ENCODE measurements at regions not wholly inside any gene's neighbourhood (a gene's known extent, or its start where the extent isn't known, plus 50 kb on each side); places are given as distances from the start of the nearest gene placed in this dataset.

- no peak overlapping the region for H3K27ac ChIP-seq
- no peak for ATAC-seq (ENCODE audit: insufficient number of reproducible peaks, low FRiP score, low read depth)
- no peaks in the 10 kb centered on the region for H3K4me1 ChIP-seq (ENCODE audit: control insufficient read depth in 1 of 2, low read depth in 2 of 2)
- no peak overlapping the region for H3K4me3 ChIP-seq
- no peaks in the 10 kb centered on the region for H3K36me3 ChIP-seq
- H3K9me3 ChIP-seq, result no peaks in the 10 kb centered on the region
- no peak for TF ChIP-seq CTCF (IDR thresholded peaks at IDR 0.05)
- DNase-seq (ENCODE audit: low spot score), result no peak
- H3K27me3 ChIP-seq (replicated peaks; ENCODE audit: insufficient read depth), result no peaks in the 10 kb centered on the region
Measured at GRCh38 chr18:76208678-76209306, 286.2 kb downstream of the ZNF516 start.

- Histone ChIP-seq H3K27me3 (replicated peaks; ENCODE audit: insufficient read depth) (no peaks in the 10 kb centered on the region), H3K27ac (no peak overlapping the region), H3K36me3 (no peaks in the 10 kb centered on the region), H3K4me3 (no peak overlapping the region), H3K4me1 (ENCODE audit: control insufficient read depth in 1 of 2, low read depth in 2 of 2) (no peaks in the 10 kb centered on the region), H3K9me3 (no peaks in the 10 kb centered on the region)
- TF ChIP-seq CTCF (IDR thresholded peaks at IDR 0.05), result no peak
- ATAC-seq (ENCODE audit: insufficient number of reproducible peaks, low FRiP score, low read depth), result no peak
- DNase-seq (ENCODE audit: low spot score), result no peak
Measured at GRCh38 chr18:76205906-76206305, 289.1 kb downstream of the ZNF516 start.

GRCh38 chr18:76203552-76203951, 291.5 kb downstream of the ZNF516 start:
- H3K27me3 ChIP-seq (replicated peaks; ENCODE audit: insufficient read depth), result no peaks in the 10 kb centered on the region
- ATAC-seq (ENCODE audit: insufficient number of reproducible peaks, low FRiP score, low read depth) (no peak), DNase-seq (ENCODE audit: low spot score) (no peak)
- TF ChIP-seq CTCF (IDR thresholded peaks at IDR 0.05), result no peak
- H3K4me1 ChIP-seq (ENCODE audit: control insufficient read depth in 1 of 2, low read depth in 2 of 2), result no peaks in the 10 kb centered on the region
- H3K36me3 ChIP-seq, result no peaks in the 10 kb centered on the region
- H3K9me3 ChIP-seq, result no peaks in the 10 kb centered on the region
- no peak overlapping the region for H3K4me3 ChIP-seq
- H3K27ac ChIP-seq, result no peak overlapping the region

- no peaks in the 10 kb centered on the region for H3K4me1 ChIP-seq (ENCODE audit: control insufficient read depth in 1 of 2, low read depth in 2 of 2)
- no peaks in the 10 kb centered on the region for H3K36me3 ChIP-seq
- H3K27ac ChIP-seq, result no peak overlapping the region
- no peak for TF ChIP-seq CTCF (IDR thresholded peaks at IDR 0.05)
- no peak for DNase-seq (ENCODE audit: low spot score)
- H3K4me3 ChIP-seq, result no peak overlapping the region
- no peak for ATAC-seq (ENCODE audit: insufficient number of reproducible peaks, low FRiP score, low read depth)
- no peaks in the 10 kb centered on the region for H3K27me3 ChIP-seq (replicated peaks; ENCODE audit: insufficient read depth)
- H3K9me3 ChIP-seq, result no peaks in the 10 kb centered on the region
Measured at GRCh38 chr18:76202322-76202721, 292.7 kb downstream of the ZNF516 start.

- no peak for TF ChIP-seq CTCF (IDR thresholded peaks at IDR 0.05)
- H3K27ac ChIP-seq, result no peak overlapping the region
- H3K9me3 ChIP-seq, result no peaks in the 10 kb centered on the region
- no peak overlapping the region for H3K4me3 ChIP-seq
- no peaks in the 10 kb centered on the region for H3K36me3 ChIP-seq
- ATAC-seq (ENCODE audit: insufficient number of reproducible peaks, low FRiP score, low read depth) (no peak), DNase-seq (ENCODE audit: low spot score) (no peak)
- H3K27me3 ChIP-seq (replicated peaks; ENCODE audit: insufficient read depth), result no peaks in the 10 kb centered on the region
- H3K4me1 ChIP-seq (ENCODE audit: control insufficient read depth in 1 of 2, low read depth in 2 of 2), result no peaks in the 10 kb centered on the region
Measured at GRCh38 chr18:76195601-76196000, 299.4 kb downstream of the ZNF516 start.

All from thoracic aorta (tissue), 2 donors.